WTC11 (cell line): ENCODE measurements at regions not wholly inside any gene's neighbourhood (a gene's known extent, or its start where the extent isn't known, plus 50 kb on each side); places are given as distances from the start of the nearest gene placed in this dataset.

Source experiments
- ATF2 ChIP-seq: sonication (generic); formaldehyde crosslinking; IDR thresholded peaks from 2 replicates; pipeline ENCODE4 v1.8.1; 2022; ENCODE audit warnings: low read depth, missing genetic modification reagents, borderline replicate concordance
- CREB1 ChIP-seq: sonication (generic); formaldehyde crosslinking; IDR thresholded peaks from 2 replicates; pipeline ENCODE4 v1.8.0; 2023; ENCODE audit warnings: mild to moderate bottlenecking, missing genetic modification reagents
- CTCF ChIP-seq: fragments of 200-600 bp; IDR thresholded peaks from 2 replicates; pipeline ENCODE4 v1.8.0; 2022; ENCODE audit warnings: antibody characterized with exemption
- E2F5 ChIP-seq: sonication (generic); formaldehyde crosslinking; IDR thresholded peaks from 2 replicates; pipeline ENCODE4 v1.8.1; 2022; ENCODE audit warnings: mild to moderate bottlenecking, moderate library complexity, missing genetic modification reagents
- FOXP4 ChIP-seq: sonication (generic); formaldehyde crosslinking; IDR thresholded peaks from 2 replicates; pipeline ENCODE4 v1.8.0; 2022; ENCODE audit warnings: mild to moderate bottlenecking, missing genetic modification reagents
- MAX ChIP-seq: sonication (generic); formaldehyde crosslinking; IDR thresholded peaks from 2 replicates; pipeline ENCODE4 v1.8.0; 2022; ENCODE audit warnings: mild to moderate bottlenecking, missing genetic modification reagents
- NFYB ChIP-seq: sonication (generic); formaldehyde crosslinking; conservative IDR thresholded peaks from 2 replicates; pipeline ENCODE4 v1.8.0; 2022; ENCODE audit warnings: low read depth, missing genetic modification reagents
- NR2C2 ChIP-seq: sonication (generic); formaldehyde crosslinking; IDR thresholded peaks from 2 replicates; pipeline ENCODE4 v1.8.0; 2022; ENCODE audit warnings: mild to moderate bottlenecking, missing genetic modification reagents
- NR3C1 ChIP-seq: sonication (generic); formaldehyde crosslinking; conservative IDR thresholded peaks from 2 replicates; pipeline ENCODE4 v1.8.1; 2023; ENCODE audit warnings: low read depth, mild to moderate bottlenecking, missing genetic modification reagents
- PRDM15 ChIP-seq: sonication (generic); formaldehyde crosslinking; IDR thresholded peaks from 2 replicates; pipeline ENCODE4 v1.8.0; 2022; ENCODE audit warnings: missing genetic modification reagents
- SOX15 ChIP-seq: fragments of 250-450 bp; sonication (Bioruptor Pico); IDR thresholded peaks from 2 replicates; pipeline ENCODE4 v1.9.0; 2021; ENCODE audit warnings: mild to moderate bottlenecking
- USF2 ChIP-seq: sonication (generic); formaldehyde crosslinking; IDR thresholded peaks from 2 replicates; pipeline ENCODE4 v1.8.1; 2023; ENCODE audit warnings: mild to moderate bottlenecking, missing genetic modification reagents, moderate library complexity
- ZBTB21 ChIP-seq: sonication (generic); formaldehyde crosslinking; IDR thresholded peaks from 2 replicates; pipeline ENCODE4 v1.8.1; 2023; ENCODE audit warnings: mild to moderate bottlenecking, missing genetic modification reagents, borderline replicate concordance
- ZNF671 ChIP-seq: fragments of 250-450 bp; sonication (Bioruptor Pico); IDR thresholded peaks from 2 replicates; pipeline ENCODE4 v1.8.0; 2021; ENCODE audit warnings: mild to moderate bottlenecking

GRCh38 chr2:103734911-103735310 lies 973.1 kb downstream of the TMEM182 start:
- no peak for TF ChIP-seq NR2C2
- no peak for TF ChIP-seq SOX15 (CRISPR knock-in tag)
- peak; percentile 25; the same call in 1 of the 2 replicates for TF ChIP-seq CTCF
- no peak for TF ChIP-seq NFYB (CRISPR knock-in tag)
- TF ChIP-seq ZBTB21 = no peak
- TF ChIP-seq E2F5 (CRISPR knock-in tag) = no peak
- TF ChIP-seq FOXP4 (CRISPR knock-in tag) = no peak
- TF ChIP-seq MAX = no peak
- no peak for TF ChIP-seq PRDM15
- no peak for TF ChIP-seq ZNF671 (CRISPR knock-in tag)
- TF ChIP-seq ATF2 (CRISPR knock-in tag) = no peak
- TF ChIP-seq NR3C1 (CRISPR knock-in tag) = no peak
- no peak for TF ChIP-seq USF2 (CRISPR knock-in tag)
- TF ChIP-seq CREB1 (CRISPR knock-in tag) = no peak
